HG03280 (cell line): ENCODE measurements at regions not wholly inside any gene's neighbourhood (a gene's known extent, or its start where the extent isn't known, plus 50 kb on each side); places are given as distances from the start of the nearest gene placed in this dataset.
"Not testable (repeated sequence)": the region's sequence is repeated elsewhere in the genome, so short reads cannot be mapped to it uniquely, and the experiment has no call there.

Source experiments
- ATAC-seq: cut with Tn5 transposase; IDR thresholded peaks from one replicate; pipeline ENCODE4 v1.9.1; 2021; ENCODE audit warnings: mild to moderate bottlenecking, moderate library complexity; ENCODE audit not compliant: unreplicated experiment

DNA sequence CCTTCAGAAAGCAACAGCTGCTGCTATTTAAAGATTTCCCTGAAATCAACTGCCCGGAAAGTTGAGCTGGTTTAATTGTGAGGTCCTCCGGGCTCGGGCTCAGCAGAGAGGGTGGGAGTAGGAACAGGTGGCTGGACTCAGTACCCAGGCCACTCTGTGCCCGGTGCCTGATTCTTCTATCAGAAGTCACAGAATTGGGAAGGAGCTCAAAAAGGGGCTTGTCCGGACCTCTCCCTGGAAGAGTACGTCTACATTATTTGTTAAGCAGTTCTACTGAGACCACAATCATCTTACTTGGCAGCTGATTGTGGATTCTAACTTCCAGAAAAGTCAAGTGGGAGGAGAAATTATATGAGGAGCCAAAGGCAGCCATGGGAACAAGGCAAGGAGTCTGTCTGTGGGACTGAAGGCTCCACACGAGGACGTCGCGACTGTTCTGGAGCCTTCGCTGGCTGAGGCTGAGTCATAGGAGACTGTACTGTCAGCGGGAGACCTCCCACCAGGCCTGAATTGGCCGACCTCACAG lies 91.7 kb upstream of the ANKRD10 start:
- ATAC-seq = no peak

- no peak for ATAC-seq
These were observed 91.1 kb upstream of the ANKRD10 start for GRCh38 chr13:111005808-111006505.

- ATAC-seq = no peak
These were observed 90.5 kb upstream of the ANKRD10 start for GRCh38 chr13:111005364-111005763.

GRCh38 chr13:111004444-111004843 lies 89.6 kb upstream of the ANKRD10 start:
- no peak for ATAC-seq

- ATAC-seq = no peak
These were observed 86.8 kb upstream of the ANKRD10 start for GRCh38 chr13:111001636-111002035.

DNA sequence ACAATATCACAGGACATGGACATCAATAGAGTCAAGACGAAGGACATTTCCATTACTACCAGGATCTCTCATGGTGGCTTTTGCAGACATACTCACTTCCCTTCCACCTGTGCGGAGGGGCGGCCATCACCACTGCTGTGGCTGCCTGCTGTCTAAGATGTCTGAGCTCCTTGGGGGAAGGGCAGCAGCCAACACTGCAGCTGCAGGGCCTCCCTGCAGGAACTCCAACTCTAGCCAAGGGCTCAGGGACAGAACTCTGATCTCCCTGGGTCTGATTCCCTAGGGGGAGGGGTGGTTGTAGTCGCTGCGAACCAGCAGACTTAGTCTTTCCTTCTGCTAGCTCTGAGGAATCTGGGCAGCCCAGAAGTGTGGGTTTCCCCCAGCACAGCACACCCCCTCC lies 78.9 kb upstream of the ANKRD10 start:
- no peak for ATAC-seq

GRCh38 chr13:110991991-110992508 lies 77.2 kb upstream of the ANKRD10 start:
- ATAC-seq = no peak

DNA sequence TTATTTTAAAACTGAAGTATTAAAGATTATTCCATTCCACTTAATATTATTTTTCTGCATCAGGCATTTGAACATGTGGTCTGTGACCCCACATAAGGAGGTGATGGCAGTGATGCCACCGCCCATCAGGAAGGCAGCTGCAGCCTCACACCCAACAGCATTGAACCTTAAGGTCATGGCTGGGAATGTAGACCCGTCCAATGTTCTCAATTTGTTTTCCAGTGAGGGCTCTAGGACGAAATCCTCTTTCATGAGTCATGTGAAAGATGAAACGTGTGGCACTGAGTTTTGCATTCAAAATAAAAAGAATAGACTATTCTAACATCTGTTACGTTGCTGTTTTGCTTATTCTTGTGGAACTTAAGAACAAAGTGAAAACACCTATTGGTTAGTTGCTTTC lies 74.5 kb upstream of the ANKRD10 start:
- no peak for ATAC-seq

DNA sequence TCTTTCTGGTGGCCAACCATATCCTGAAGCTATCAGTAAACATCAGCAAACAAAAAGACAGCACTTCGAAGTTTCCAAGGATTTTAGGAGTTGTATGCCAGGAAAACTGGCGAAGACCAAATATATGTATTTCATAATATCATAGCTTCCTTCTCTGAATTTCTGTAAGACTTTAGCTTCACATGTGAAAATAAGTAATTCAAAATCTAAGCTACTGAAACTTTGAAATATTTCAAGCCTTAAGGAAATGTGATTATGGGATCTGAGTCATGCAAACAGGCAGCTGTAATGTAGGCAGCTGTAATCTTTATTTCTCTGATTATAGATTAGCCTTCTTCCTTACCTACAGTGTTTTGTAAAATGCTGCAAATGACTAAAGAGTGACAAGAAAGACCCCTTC lies 70.7 kb upstream of the ANKRD10 start:
- ATAC-seq = no peak

DNA sequence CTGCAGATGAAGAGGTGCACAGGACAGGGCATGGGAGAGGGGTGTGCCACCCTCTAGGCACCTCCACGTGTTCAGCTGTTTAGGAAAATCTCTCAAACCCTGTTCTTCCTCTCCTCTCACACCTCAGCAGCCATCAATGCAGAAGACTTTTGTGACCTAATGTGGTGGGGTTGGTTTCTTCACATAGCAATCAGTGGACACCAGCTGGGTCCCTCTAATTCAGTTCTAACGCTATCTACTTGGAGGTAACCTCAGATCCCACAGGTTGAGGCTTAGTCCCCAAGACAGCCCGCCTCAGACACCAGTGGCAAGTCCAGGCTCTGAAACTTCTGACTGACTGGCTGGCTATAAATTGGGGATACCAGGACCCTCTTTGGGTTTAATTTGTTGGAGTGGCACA lies 69.9 kb upstream of the ANKRD10 start:
- no peak for ATAC-seq

DNA sequence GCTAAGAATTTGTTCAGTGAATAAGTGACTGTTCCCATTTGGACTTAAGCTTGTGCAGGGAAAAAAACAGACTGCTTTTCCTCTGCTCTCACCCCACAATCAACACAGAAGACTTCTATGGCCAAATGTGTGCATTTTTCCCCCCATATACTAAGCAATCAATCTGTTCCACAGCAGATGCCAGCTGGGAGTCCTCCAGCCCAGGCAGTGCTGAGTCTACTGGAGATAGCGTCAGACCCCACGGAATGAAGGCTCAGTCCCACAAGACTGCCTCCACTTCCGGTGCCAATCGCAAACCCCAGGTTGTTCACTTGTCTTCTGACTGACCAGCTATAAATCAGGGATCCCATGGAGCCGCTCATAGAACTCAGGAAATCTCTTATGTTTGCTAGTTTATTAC lies 69.5 kb upstream of the ANKRD10 start:
- no peak for ATAC-seq

GRCh38 chr13:110983241-110983640 lies 68.4 kb upstream of the ANKRD10 start:
- ATAC-seq = no peak

GRCh38 chr13:110981379-110981778 lies 66.5 kb upstream of the ANKRD10 start:
- no peak for ATAC-seq

DNA sequence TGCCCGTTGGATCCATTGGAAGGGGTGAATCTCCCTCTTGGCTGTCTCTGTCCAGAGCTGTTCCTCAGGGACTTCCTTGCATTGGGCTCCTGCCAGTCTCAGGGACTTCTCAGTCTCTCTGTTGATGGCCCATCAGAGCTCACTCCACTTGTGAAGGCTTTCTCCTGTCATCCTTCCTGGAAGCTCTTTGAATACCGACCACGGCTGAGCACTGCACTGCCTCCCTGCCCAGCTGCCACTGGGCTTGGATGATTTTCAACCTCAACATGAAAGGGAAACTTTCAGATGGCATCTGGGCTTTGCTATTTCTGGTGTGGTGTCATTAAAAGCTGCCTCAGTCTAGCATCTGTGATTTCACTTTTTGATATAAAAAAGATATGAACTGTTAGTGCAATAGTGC lies 66.1 kb upstream of the ANKRD10 start:
- ATAC-seq = no peak

DNA sequence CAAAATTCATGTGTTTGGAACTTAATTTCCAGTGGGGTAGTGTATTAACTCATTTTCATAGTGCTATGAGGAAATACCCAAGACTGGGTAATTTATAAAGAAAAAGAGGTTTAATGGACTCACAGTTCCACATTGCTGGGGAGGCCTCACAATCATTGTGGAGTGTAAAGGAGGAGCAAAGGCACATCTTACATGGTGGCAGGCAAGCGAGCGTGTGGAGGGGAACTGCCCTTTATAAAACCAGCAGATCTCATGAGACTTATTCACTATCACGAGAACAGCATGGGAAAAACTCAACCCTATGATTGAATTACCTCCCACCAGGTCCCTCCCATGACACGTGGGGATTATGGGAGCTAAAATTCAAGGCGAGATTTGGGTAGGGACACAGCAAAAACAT lies 64.3 kb upstream of the ANKRD10 start:
- ATAC-seq = not testable (repeated sequence)

GRCh38 chr13:110978390-110978789 lies 63.5 kb upstream of the ANKRD10 start:
- ATAC-seq = no peak

GRCh38 chr13:110976785-110977184 lies 61.9 kb upstream of the ANKRD10 start:
- no peak for ATAC-seq

- no peak for ATAC-seq
These were observed 58.3 kb upstream of the ANKRD10 start for GRCh38 chr13:110973007-110973700.

DNA sequence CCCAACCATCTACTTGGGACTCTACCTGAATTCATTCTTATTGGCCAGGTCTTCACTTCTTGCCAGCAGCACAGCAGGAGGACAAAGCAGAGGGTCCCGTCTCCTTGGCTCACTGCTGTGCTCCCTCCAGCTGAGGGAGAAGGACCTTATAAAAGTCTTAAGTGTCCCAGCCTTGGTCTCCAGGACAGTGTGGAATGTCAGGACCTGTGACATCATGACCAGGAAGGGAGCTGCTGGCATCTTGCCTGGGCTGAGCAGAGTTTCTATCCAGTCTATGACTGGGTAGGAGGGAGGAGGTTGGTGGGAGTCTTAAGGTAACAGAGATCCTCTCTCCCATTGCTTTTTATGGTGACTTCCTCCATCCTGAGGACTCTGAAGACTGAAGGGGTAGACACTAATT lies 56.6 kb upstream of the ANKRD10 start:
- no peak for ATAC-seq

- not testable (repeated sequence) for ATAC-seq
These were observed 52.4 kb upstream of the ANKRD10 start for GRCh38 chr13:110967156-110967855.

DNA sequence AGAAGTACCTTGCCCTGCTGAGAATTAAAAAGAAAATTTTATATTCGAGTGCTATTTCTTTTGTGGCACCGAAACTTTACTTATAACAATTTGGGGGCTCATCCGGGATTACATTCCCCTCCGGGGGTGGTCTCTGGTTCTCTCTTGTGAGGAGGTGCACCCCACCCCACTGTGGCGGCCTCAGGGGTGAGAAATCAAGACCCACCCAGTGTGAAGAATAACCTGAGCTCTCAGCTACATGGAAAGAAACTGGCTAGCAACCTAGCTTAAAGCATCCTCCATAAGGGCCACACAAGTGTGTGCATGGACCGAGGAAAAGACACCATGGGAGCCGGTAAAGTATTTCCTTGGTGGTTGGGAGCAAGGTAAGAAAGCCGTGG lies 50.9 kb upstream of the ANKRD10 start:
- no peak for ATAC-seq
